Choroid plexus epithelial cell (primary cell): ENCODE measurements at regions not wholly inside any gene's neighbourhood (a gene's known extent, or its start where the extent isn't known, plus 50 kb on each side); places are given as distances from the start of the nearest gene placed in this dataset.

Experiments used
- DNase-seq: peaks from one replicate; pipeline ENCODE4 v3.0.0-alpha.2; 2010; ENCODE audit warnings: low read depth
- H3K4me3 ChIP-seq: 2 replicates; pipeline ENCODE4 v1.5.1; 2011; ENCODE audit warnings: low read depth, mild to moderate bottlenecking, control low read depth, low read length, moderate library complexity
- CTCF ChIP-seq: conservative IDR thresholded peaks from 2 replicates; pipeline ENCODE4 v1.5.1; 2011; ENCODE audit warnings: low read depth, mild to moderate bottlenecking, control low read depth, inconsistent platforms, low read length, moderate library complexity

DNA sequence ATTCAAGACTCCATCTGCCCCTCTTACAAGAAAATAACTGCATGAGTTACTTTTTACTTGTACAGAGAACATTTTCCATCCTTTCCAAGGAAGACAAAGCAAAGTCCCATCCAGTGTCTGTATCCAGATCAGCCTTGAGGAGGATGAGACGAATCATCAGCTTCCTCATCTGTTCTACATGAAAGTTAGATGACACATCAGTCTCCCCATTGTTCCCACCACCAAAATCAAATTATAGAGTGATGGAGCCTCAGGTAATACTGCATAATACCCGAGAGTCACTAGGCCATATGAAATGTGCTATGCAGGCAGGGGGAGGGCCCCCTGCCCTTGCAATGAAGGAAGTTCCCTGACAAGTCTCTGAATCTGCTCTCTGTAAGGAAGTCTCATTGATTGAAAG, 1244.6 kb upstream of the SLC10A2 start:
- no peak overlapping the region for H3K4me3 ChIP-seq
- DNase-seq = no peak
- TF ChIP-seq CTCF = no peak

DNA sequence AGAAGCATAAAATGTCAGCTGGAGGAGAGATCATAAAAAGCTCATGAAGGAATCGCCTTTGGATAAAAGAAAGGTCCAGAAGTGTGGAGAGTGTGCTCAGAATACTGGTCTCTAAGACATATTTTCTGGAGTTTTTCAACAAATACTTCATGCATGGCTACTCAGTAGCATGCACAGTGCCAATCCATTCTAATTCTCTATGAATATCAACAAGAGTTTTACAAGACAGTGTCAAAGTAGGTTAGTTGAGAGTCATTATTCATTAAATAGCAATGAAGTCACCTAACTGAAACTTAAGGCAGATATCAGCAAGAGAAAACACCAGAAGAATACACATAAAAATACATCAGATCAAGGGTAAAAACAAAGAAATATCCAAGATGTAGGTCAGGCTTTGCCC, 1243.2 kb upstream of the SLC10A2 start:
- H3K4me3 ChIP-seq = no peak overlapping the region
- TF ChIP-seq CTCF = no peak

GRCh38 chr13:104301171-104301975, 1235.2 kb upstream of the SLC10A2 start:
- no peak for DNase-seq
- H3K4me3 ChIP-seq = no peak overlapping the region
- TF ChIP-seq CTCF = no peak

More for the DNA sequence above, 1243.2 kb upstream of the SLC10A2 start:
- no peak for DNase-seq

DNA sequence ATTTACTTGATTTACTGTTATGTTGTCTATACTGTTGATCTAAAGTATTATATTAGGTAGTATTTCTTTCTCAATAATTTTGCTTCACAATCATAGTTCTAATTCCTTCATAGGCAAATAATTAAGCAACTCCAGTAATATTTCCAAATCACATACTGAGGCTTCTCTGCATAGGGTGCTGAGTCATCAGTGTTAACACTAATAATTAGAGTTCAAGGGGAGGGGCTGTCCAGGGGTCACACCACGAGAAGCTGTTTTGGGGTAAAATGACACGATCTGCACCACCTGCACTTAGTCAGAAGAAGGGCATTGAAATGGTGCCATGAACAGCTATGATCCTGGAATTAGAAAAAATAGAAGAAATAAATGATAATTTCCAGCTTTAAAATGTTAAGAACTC, 1230.9 kb upstream of the SLC10A2 start:
- H3K4me3 ChIP-seq = no peak overlapping the region
- TF ChIP-seq CTCF = no peak
- DNase-seq = peak; percentile 54

DNA sequence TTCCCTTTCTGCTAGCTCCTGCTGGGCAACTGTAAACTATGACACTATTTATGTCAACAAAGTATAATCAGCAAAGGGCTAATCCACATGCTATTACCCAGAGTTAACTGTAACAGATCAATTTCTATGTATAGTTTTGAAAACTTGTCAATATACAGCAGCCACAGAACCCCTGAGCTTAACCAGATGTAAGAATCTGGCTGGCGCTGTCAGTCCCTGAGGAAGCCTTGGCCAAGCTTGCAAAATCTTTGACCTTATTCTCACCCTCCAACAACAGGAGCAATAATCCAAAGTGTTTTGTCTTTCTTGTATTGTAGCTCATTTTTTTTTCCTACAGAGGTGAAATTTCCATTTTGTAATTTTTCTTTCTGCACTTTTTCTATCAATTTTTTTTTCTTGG, 1230.1 kb upstream of the SLC10A2 start:
- no peak for TF ChIP-seq CTCF

DNA sequence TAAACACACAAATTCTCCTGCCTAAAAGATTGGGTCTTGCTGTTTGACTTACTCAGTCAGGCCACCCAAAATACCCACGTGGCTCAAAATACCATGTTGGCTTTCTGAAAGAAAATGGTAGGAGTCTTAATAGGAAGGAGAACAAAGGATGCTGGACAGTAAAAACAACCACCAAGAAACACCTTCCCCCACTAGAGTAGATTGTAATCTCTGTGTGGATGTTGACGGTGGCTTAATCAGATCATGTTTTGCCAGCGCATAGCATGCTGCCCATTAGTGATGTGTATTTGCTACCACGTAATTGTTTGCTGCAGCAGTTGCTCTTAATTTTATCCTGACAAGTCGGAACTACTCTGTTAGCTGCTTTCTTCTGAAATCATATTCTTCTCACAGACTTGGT, 1229.3 kb upstream of the SLC10A2 start:
- no peak for TF ChIP-seq CTCF

More for the DNA sequence above, 1230.1 kb upstream of the SLC10A2 start:
- peak; percentile 27 for DNase-seq
- no peak overlapping the region for H3K4me3 ChIP-seq

DNA sequence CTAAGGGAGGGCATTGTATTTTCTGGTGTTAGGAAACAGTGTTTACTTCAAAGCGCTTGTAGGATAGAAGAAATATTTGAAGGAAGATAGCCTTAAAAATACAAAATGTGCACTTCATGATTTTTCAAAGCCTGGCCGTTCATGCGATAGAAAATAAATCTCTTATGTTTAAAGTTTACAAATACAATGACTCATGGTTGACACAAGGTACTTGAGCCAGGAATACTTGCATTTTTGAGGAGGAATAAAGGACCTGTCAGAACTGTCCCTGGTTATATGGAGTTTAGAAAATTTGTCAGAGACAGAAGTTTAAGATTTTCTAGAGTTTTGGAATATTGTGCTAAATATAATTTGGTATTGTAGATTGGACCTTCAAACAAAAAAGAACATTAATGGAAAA, 1223.2 kb upstream of the SLC10A2 start:
- H3K4me3 ChIP-seq = no peak overlapping the region
- no peak for TF ChIP-seq CTCF
- DNase-seq = no peak

More for the DNA sequence above, 1229.3 kb upstream of the SLC10A2 start:
- H3K4me3 ChIP-seq = no peak overlapping the region
- no peak for DNase-seq
